SK-MEL-5 (cell line): ENCODE measurements at regions not wholly inside any gene's neighbourhood (a gene's known extent, or its start where the extent isn't known, plus 50 kb on each side); places are given as distances from the start of the nearest gene placed in this dataset.

Experiments used
- DNase-seq: peaks from one replicate; pipeline ENCODE4 v3.0.0-alpha.2; 2016; ENCODE audit warnings: low read depth, low spot score
- in situ Hi-C: cut with HindIII; loops from 2 replicates; pipeline ENCODE4 v1.10.0; 2016; ENCODE audit warnings: low sequenced_read_pairs, high pct_unique_total_duplicates, low pct_unique_long_range_greater_than_20kb
- small RNA-seq, 2 experiments: library from RNA; depleted of rRNA; stranded (forward); fragments of <200 nt; gene quantifications; one replicate each; pipeline ENCODE3, GENCODE V24; 2014

DNA sequence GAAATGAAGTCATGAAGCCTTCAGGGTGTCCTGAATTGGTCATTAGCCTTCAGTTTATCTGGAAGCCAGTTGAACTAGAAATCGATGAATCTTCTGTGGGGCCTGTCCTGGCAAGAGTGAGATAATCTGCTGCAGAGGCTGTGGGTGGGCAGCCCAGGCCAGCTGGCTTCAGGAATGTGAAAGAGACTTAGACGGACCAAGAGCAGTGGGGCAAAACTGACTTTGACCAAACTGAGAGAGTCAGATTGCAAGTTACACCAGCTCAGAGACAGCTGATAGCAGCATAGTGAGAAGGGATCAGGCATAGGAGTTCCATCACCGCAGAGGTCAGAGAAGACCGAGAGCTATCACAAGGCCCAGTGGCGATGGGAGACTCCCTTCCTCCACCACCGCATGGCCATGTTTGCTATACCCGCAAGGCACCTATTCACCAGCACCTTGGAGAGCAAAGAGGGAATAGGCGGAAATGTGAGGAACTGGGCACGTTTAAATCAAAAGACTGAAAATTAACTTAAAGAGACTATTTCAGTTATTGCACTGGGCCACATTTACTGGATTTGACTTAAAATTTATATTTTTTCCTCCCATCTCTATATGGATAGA is 50.0 kb upstream of the GLIS3 start:
- in situ Hi-C loops = no loop called here

More for the DNA sequence above, 50.0 kb upstream of the GLIS3 start:
- no peak for DNase-seq

Small RNAs in the stretch of these regions (small RNA-seq; reads per million reads assigned to genes)
- gene RNU6-694P = 0 reads per million in 2 experiments
